OCI-LY3 (cell line): ENCODE measurements at regions not wholly inside any gene's neighbourhood (a gene's known extent, or its start where the extent isn't known, plus 50 kb on each side); places are given as distances from the start of the nearest gene placed in this dataset.

Source experiments
- CTCF ChIP-seq: fragments of 200-600, 300-600 bp; sonication (generic); IDR thresholded peaks from 2 replicates; pipeline ENCODE4 v1.5.1; 2014; ENCODE audit warnings: antibody characterized with exemption, low read length, low read depth
- EZH2phosphoT487 ChIP-seq: fragments of 200-600 bp; shearing (Covaris generic); IDR thresholded peaks from 2 replicates; pipeline ENCODE4 v1.6.1; 2018; ENCODE audit warnings: antibody characterized with exemption, mixed run types, low read depth

GRCh38 chr3:30510596-30510995 is 95.8 kb upstream of the TGFBR2 start:
- TF ChIP-seq CTCF, result no peak
- TF ChIP-seq EZH2phosphoT487, result no peak
